Retinal pigment epithelial cell (primary cell): ENCODE measurements at regions not wholly inside any gene's neighbourhood (a gene's known extent, or its start where the extent isn't known, plus 50 kb on each side); places are given as distances from the start of the nearest gene placed in this dataset.
A peak's percentile ranks its signal among the peaks of the same experiment; 100 is the strongest.

ENCODE experiments used
- DNase-seq: peaks from one replicate; pipeline ENCODE4 v3.0.0-alpha.2; 2010; ENCODE audit warnings: low read depth
- H3K4me3 ChIP-seq: 2 replicates; pipeline ENCODE4 v1.5.1; 2011; ENCODE audit warnings: mild to moderate bottlenecking, low read length, control low read depth, moderate library complexity
- TF ChIP-seq, protein P1 (sequence below): conservative IDR thresholded peaks from 2 replicates; pipeline ENCODE4 v1.5.1; 2011; ENCODE audit warnings: low read depth, low read length, control low read depth, inconsistent platforms

DNA sequence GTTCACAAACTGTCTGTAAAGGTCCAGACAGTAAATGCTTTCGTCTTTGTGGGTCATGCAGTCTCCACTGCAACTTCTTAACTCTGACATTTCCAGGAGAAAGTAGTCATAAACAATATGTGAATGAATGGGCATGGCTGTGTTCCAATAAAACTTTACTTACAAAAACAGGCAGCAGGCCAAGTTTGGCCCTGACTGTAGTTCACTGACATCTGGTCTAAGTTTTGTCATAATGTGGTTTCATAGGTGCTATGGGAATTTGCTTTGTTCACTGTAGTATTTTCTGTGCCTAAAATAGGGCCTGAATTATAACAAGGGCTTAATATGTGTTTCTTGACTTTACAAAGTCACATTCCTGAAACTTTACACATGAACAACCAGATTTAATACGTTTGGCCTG lies 186.0 kb upstream of the KBTBD8 start:
- DNase-seq, result no peak
- TF ChIP-seq, protein P1, sequence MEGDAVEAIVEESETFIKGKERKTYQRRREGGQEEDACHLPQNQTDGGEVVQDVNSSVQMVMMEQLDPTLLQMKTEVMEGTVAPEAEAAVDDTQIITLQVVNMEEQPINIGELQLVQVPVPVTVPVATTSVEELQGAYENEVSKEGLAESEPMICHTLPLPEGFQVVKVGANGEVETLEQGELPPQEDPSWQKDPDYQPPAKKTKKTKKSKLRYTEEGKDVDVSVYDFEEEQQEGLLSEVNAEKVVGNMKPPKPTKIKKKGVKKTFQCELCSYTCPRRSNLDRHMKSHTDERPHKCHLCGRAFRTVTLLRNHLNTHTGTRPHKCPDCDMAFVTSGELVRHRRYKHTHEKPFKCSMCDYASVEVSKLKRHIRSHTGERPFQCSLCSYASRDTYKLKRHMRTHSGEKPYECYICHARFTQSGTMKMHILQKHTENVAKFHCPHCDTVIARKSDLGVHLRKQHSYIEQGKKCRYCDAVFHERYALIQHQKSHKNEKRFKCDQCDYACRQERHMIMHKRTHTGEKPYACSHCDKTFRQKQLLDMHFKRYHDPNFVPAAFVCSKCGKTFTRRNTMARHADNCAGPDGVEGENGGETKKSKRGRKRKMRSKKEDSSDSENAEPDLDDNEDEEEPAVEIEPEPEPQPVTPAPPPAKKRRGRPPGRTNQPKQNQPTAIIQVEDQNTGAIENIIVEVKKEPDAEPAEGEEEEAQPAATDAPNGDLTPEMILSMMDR, result no peak

DNA sequence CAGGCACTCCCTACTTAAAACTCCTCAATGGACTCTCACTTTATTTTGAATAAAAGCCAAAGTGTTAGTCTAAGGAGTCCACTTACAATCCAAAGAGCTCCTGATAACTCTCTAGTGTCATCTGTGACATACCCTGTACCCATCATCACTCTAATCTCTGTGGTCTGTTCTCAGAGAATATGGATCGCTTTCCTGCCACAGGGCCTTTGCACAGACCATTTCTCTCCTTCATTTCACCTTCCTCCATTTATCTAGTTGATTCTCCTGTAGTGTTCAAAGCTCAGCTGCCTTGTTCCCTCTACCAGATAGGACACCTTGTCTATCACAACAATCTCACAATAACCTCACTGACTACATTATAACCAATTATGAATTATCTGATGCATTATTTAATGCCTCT lies 185.4 kb upstream of the KBTBD8 start:
- TF ChIP-seq, protein P1, result no peak
- H3K4me3 ChIP-seq, result no peak overlapping the region
- DNase-seq, result no peak

More for the DNA sequence above, 186.0 kb upstream of the KBTBD8 start:
- H3K4me3 ChIP-seq, result no peak overlapping the region

DNA sequence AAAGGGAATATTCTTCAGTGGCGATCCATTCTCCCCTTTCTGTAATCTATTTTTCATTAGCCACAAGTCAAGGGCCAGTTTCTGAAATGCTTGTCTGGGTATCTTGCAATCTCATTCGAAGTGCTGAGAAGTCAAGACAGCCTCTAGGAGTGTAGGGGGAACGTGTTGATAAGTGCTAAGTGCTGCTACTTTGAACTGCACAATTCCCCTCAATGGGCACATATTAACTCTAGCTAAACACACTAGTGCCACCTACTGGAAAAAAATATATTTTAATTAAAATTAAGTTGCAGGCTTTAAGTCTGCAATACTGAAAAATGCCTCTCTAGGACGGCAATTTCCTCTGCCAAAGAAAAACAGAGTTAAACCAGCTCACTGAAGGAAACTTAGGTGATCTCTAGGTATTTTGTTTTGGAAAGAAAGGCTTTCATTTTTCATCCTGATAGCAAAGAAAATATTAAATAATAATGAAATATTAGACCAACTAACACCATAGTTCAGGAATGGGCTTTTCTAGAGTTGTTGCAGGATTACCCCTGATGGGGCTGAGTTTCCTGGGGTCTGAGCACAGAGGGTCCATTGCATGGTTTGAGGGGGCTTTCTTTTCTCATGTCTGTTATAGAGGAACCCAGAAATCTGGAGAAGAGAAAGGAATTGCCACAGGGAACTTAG lies 181.9 kb upstream of the KBTBD8 start:
- DNase-seq, result no peak

DNA sequence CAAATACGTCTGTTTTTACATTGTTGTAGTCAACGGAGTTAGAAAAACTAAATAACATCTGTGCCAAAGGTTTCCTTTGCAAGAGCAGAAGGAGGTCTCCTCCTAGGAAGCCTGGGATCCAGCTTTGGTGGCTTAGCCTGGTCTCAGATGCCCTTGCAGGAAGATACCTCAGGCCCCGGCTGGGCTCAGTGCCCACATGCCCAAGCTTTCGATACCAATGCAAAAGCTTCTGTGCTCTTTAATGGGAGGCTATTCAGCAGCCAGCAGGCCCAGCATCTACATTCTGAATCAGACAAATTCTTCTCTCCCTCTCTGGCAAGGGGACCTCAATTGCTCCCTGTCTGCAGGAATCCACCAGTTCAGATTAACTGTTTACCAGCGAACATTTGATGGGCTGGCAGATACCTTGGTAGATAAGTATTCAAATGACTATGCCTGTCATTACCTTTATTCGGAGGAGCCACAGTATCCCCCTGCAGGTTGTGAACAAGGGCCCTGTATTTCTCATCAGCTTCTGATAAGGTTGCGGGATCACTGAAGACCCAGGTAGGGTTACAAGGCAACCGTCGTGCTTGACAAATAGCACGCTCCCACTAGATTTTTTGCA lies 180.1 kb upstream of the KBTBD8 start:
- DNase-seq, result no peak
- TF ChIP-seq, protein P1, result no peak
- no peak overlapping the region for H3K4me3 ChIP-seq

More for the DNA sequence above, 181.9 kb upstream of the KBTBD8 start:
- TF ChIP-seq, protein P1, result peak; percentile 37
- no peak overlapping the region for H3K4me3 ChIP-seq

DNA sequence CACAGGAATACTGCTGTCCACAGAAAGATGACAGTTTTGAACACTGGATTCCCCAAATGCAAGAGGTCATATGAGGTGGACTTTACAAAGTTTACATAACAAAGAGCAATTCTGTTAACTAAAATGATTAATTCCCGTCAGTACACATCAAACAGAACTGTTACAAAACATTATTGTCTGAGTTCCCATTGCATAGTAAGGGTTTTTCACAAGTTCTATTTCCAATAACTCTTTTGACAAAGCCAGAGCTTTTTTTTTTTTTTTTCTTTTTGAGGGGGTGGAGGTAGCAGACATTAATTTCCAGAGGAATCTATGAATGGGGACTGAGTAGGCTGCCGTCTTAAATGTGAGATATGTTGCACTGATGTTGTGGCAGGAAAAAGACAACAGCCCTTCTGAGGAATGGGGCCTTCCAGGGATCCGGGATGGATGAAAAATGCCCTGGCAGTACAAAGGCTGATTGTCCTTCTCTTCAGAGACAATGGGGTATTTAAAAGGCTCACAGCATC lies 178.1 kb upstream of the KBTBD8 start:
- TF ChIP-seq, protein P1, result no peak
- no peak for DNase-seq
- no peak overlapping the region for H3K4me3 ChIP-seq

DNA sequence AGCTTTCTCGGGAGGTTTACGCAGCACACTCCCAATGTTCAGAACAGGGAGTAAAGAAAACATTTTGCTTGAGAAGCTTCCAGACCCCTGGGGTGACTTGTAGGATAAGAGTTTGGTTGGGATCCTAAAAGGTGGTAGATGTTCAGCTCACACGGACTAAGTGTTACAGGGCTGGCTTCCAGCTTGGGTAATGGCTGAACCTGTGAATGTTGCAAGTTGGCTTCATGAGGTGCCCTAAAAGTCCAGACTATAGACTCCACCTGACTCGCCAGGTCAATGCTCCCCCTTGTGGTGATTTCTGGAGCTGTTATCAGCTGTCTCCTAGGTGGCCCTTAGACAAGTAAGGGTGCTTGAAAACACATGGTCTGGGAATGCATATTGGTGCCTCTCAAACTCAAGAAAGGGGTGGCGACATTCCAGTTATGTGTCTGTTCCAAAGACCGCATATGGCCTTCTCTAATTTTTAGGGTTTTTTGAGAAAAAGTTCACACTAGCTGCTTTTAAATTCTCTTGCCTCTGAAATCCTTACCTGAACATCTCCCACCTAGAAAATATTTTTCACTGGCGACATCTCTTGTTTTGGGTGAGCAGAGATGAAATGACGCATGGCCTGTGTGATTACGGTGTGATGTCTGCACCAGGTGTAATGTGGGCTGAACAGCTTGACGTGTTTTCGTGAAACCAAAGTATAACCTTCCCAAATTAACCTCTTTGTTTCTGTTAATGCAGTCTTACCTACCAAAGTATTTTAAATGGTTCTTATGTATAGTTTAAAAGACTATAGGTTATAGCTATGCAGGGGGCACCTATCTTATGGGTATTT lies 175.7 kb upstream of the KBTBD8 start:
- TF ChIP-seq, protein P1, result peak; percentile 88
- H3K4me3 ChIP-seq, result no peak overlapping the region
- no peak for DNase-seq
